ENCODE measurements at regions not wholly inside any gene's neighbourhood (a gene's known extent, or its start where the extent isn't known, plus 50 kb on each side); places are given as distances from the start of the nearest gene placed in this dataset.

- Mint-ChIP-seq H3K27ac (no peak overlapping the region), H3K9me3 (peaks cover 9% of the 10 kb centered on the region), H3K4me1 (no peaks in the 10 kb centered on the region), H3K27me3 (no peaks in the 10 kb centered on the region), H3K36me3 (ENCODE audit: low read depth) (no peaks in the 10 kb centered on the region), H3K4me3 (no peak overlapping the region)
- DNase-seq, result no peak
- intact Hi-C loops (cut with micrococcal nuclease), result no loop called here
These were observed 168.4 kb upstream of the C21orf91 start for GRCh38 chr21:17987382-17988101.

- Mint-ChIP-seq H3K27ac (no peak overlapping the region), H3K27me3 (no peaks in the 10 kb centered on the region), H3K9me3 (no peaks in the 10 kb centered on the region), H3K4me1 (no peaks in the 10 kb centered on the region), H3K4me3 (no peak overlapping the region), H3K36me3 (ENCODE audit: low read depth) (no peaks in the 10 kb centered on the region)
- intact Hi-C loops (cut with micrococcal nuclease), result no loop called here
- DNase-seq, result no peak
These were observed 162.0 kb upstream of the C21orf91 start for GRCh38 chr21:17981060-17981740.

GRCh38 chr21:17979763-17980162 is 160.6 kb upstream of the C21orf91 start:
- H3K4me3 Mint-ChIP-seq, result no peak overlapping the region
- no peaks in the 10 kb centered on the region for H3K36me3 Mint-ChIP-seq (ENCODE audit: low read depth)
- no peaks in the 10 kb centered on the region for H3K9me3 Mint-ChIP-seq
- H3K4me1 Mint-ChIP-seq, result no peaks in the 10 kb centered on the region
- DNase-seq, result no peak
- H3K27me3 Mint-ChIP-seq, result no peaks in the 10 kb centered on the region
- intact Hi-C loops (cut with micrococcal nuclease), result no loop called here
- no peak overlapping the region for H3K27ac Mint-ChIP-seq

GRCh38 chr21:17978895-17979294 is 159.7 kb upstream of the C21orf91 start:
- no peaks in the 10 kb centered on the region for H3K36me3 Mint-ChIP-seq (ENCODE audit: low read depth)
- no peak overlapping the region for H3K27ac Mint-ChIP-seq
- H3K9me3 Mint-ChIP-seq, result no peaks in the 10 kb centered on the region
- DNase-seq, result no peak
- H3K4me3 Mint-ChIP-seq, result no peak overlapping the region
- H3K27me3 Mint-ChIP-seq, result no peaks in the 10 kb centered on the region
- intact Hi-C loops (cut with micrococcal nuclease), result no loop called here
- no peaks in the 10 kb centered on the region for H3K4me1 Mint-ChIP-seq

GRCh38 chr21:17976691-17977090 is 157.5 kb upstream of the C21orf91 start:
- H3K4me3 Mint-ChIP-seq, result no peak overlapping the region
- H3K36me3 Mint-ChIP-seq (ENCODE audit: low read depth), result no peaks in the 10 kb centered on the region
- no peaks in the 10 kb centered on the region for H3K9me3 Mint-ChIP-seq
- H3K27ac Mint-ChIP-seq, result no peak overlapping the region
- no peaks in the 10 kb centered on the region for H3K4me1 Mint-ChIP-seq
- no peak for DNase-seq
- intact Hi-C loops (cut with micrococcal nuclease), result no loop called here
- H3K27me3 Mint-ChIP-seq, result no peaks in the 10 kb centered on the region

GRCh38 chr21:17976139-17976538 is 157.0 kb upstream of the C21orf91 start:
- DNase-seq, result no peak
- Mint-ChIP-seq H3K4me1 (no peaks in the 10 kb centered on the region), H3K4me3 (no peak overlapping the region), H3K27ac (no peak overlapping the region), H3K36me3 (ENCODE audit: low read depth) (no peaks in the 10 kb centered on the region), H3K27me3 (no peaks in the 10 kb centered on the region), H3K9me3 (peaks cover 4% of the 10 kb centered on the region)
- intact Hi-C loops (cut with micrococcal nuclease), result no loop called here

- H3K4me3 Mint-ChIP-seq, result no peak overlapping the region
- H3K36me3 Mint-ChIP-seq (ENCODE audit: low read depth), result no peaks in the 10 kb centered on the region
- intact Hi-C loops (cut with micrococcal nuclease), result no loop called here
- no peaks in the 10 kb centered on the region for H3K27me3 Mint-ChIP-seq
- H3K4me1 Mint-ChIP-seq, result no peaks in the 10 kb centered on the region
- DNase-seq, result no peak
- no peak overlapping the region for H3K27ac Mint-ChIP-seq
- peaks cover 4% of the 10 kb centered on the region for H3K9me3 Mint-ChIP-seq
These were observed 148.2 kb upstream of the C21orf91 start for GRCh38 chr21:17967319-17967718.

GRCh38 chr21:17964716-17965115 is 145.6 kb upstream of the C21orf91 start:
- DNase-seq, result no peak
- H3K27me3 Mint-ChIP-seq, result no peaks in the 10 kb centered on the region
- no peaks in the 10 kb centered on the region for H3K9me3 Mint-ChIP-seq
- no peak overlapping the region for H3K4me3 Mint-ChIP-seq
- intact Hi-C loops (cut with micrococcal nuclease), result no loop called here
- no peaks in the 10 kb centered on the region for H3K36me3 Mint-ChIP-seq (ENCODE audit: low read depth)
- no peaks in the 10 kb centered on the region for H3K4me1 Mint-ChIP-seq
- no peak overlapping the region for H3K27ac Mint-ChIP-seq

- Mint-ChIP-seq H3K36me3 (ENCODE audit: low read depth) (no peaks in the 10 kb centered on the region), H3K9me3 (no peaks in the 10 kb centered on the region), H3K4me3 (no peak overlapping the region), H3K27me3 (no peaks in the 10 kb centered on the region), H3K27ac (no peak overlapping the region), H3K4me1 (no peaks in the 10 kb centered on the region)
- DNase-seq, result no peak
- intact Hi-C loops (cut with micrococcal nuclease), result no loop called here
These were observed 145.0 kb upstream of the C21orf91 start for GRCh38 chr21:17964199-17964598.

- Mint-ChIP-seq H3K9me3 (peaks cover under 1% of the 10 kb centered on the region), H3K4me3 (no peak overlapping the region), H3K36me3 (ENCODE audit: low read depth) (no peaks in the 10 kb centered on the region), H3K4me1 (no peaks in the 10 kb centered on the region), H3K27me3 (no peaks in the 10 kb centered on the region), H3K27ac (no peak overlapping the region)
- DNase-seq, result no peak
- intact Hi-C loops (cut with micrococcal nuclease), result no loop called here
These were observed 131.4 kb upstream of the C21orf91 start for GRCh38 chr21:17950591-17950990.

GRCh38 chr21:17949421-17949820 is 130.3 kb upstream of the C21orf91 start:
- Mint-ChIP-seq H3K27ac (no peak overlapping the region), H3K4me3 (no peak overlapping the region), H3K9me3 (peaks cover 4% of the 10 kb centered on the region), H3K36me3 (ENCODE audit: low read depth) (no peaks in the 10 kb centered on the region), H3K4me1 (no peaks in the 10 kb centered on the region), H3K27me3 (no peaks in the 10 kb centered on the region)
- intact Hi-C loops (cut with micrococcal nuclease), result no loop called here
- no peak for DNase-seq

- no peak overlapping the region for H3K4me3 Mint-ChIP-seq
- intact Hi-C loops (cut with micrococcal nuclease), result no loop called here
- no peak for DNase-seq
- no peaks in the 10 kb centered on the region for H3K36me3 Mint-ChIP-seq (ENCODE audit: low read depth)
- H3K9me3 Mint-ChIP-seq, result peaks cover 4% of the 10 kb centered on the region
- no peaks in the 10 kb centered on the region for H3K4me1 Mint-ChIP-seq
- H3K27me3 Mint-ChIP-seq, result no peaks in the 10 kb centered on the region
- H3K27ac Mint-ChIP-seq, result no peak overlapping the region
These were observed 128.4 kb upstream of the C21orf91 start for GRCh38 chr21:17947531-17947930.

- intact Hi-C loops (cut with micrococcal nuclease), result no loop called here
- H3K36me3 Mint-ChIP-seq (ENCODE audit: low read depth), result no peaks in the 10 kb centered on the region
- H3K27ac Mint-ChIP-seq, result no peak overlapping the region
- H3K4me1 Mint-ChIP-seq, result no peaks in the 10 kb centered on the region
- no peak for DNase-seq
- H3K9me3 Mint-ChIP-seq, result no peaks in the 10 kb centered on the region
- peaks cover 2% of the 10 kb centered on the region for H3K27me3 Mint-ChIP-seq
- no peak overlapping the region for H3K4me3 Mint-ChIP-seq
These were observed 111.9 kb upstream of the C21orf91 start for GRCh38 chr21:17931080-17931479.

GRCh38 chr21:17930093-17930492 is 110.9 kb upstream of the C21orf91 start:
- Mint-ChIP-seq H3K4me3 (no peak overlapping the region), H3K4me1 (no peaks in the 10 kb centered on the region), H3K9me3 (no peaks in the 10 kb centered on the region), H3K27me3 (no peaks in the 10 kb centered on the region), H3K36me3 (ENCODE audit: low read depth) (no peaks in the 10 kb centered on the region), H3K27ac (no peak overlapping the region)
- intact Hi-C loops (cut with micrococcal nuclease), result no loop called here
- DNase-seq, result no peak

- H3K4me1 Mint-ChIP-seq, result no peaks in the 10 kb centered on the region
- intact Hi-C loops (cut with micrococcal nuclease), result no loop called here
- no peak overlapping the region for H3K27ac Mint-ChIP-seq
These were observed 110.4 kb upstream of the C21orf91 start for GRCh38 chr21:17929510-17929909.

More at GRCh38 chr21:17929510-17929909, 110.4 kb upstream of the C21orf91 start:
- H3K4me3 Mint-ChIP-seq, result no peak overlapping the region
- DNase-seq, result no peak
- H3K9me3 Mint-ChIP-seq, result no peaks in the 10 kb centered on the region
- no peaks in the 10 kb centered on the region for H3K36me3 Mint-ChIP-seq (ENCODE audit: low read depth)
- no peaks in the 10 kb centered on the region for H3K27me3 Mint-ChIP-seq

Measured in activated CD4-positive, alpha-beta T cell treated with anti-CD3 and anti-CD28 coated beads, Interleukin-2, amount 10 ng/mL, durations not matched to agents 24 days and 14 days (primary cell).